Mammary epithelial cell (primary cell): ENCODE measurements at regions not wholly inside any gene's neighbourhood (a gene's known extent, or its start where the extent isn't known, plus 50 kb on each side); places are given as distances from the start of the nearest gene placed in this dataset.

Source experiments
- EZH2 ChIP-seq: IDR thresholded peaks from 2 replicates; pipeline ENCODE4 v1.6.1; 2012; ENCODE audit warnings: low read length, inconsistent platforms, borderline replicate concordance
- TF ChIP-seq, protein P1 (sequence below), 2 donors: IDR thresholded peaks in 1 of 2; conservative IDR thresholded peaks in 1 of 2; 2 replicates each; pipeline ENCODE4 v1.5.1; 2011 to 2012; ENCODE audit warnings: inconsistent platforms in 2 of 2, low read length in 2 of 2, mild to moderate bottlenecking in 2 of 2, control low read depth in 1 of 2, low read depth in 1 of 2; ENCODE audit not compliant: insufficient read depth in 1 of 2; ENCODE audit errors: extremely low read depth in 1 of 2

DNA sequence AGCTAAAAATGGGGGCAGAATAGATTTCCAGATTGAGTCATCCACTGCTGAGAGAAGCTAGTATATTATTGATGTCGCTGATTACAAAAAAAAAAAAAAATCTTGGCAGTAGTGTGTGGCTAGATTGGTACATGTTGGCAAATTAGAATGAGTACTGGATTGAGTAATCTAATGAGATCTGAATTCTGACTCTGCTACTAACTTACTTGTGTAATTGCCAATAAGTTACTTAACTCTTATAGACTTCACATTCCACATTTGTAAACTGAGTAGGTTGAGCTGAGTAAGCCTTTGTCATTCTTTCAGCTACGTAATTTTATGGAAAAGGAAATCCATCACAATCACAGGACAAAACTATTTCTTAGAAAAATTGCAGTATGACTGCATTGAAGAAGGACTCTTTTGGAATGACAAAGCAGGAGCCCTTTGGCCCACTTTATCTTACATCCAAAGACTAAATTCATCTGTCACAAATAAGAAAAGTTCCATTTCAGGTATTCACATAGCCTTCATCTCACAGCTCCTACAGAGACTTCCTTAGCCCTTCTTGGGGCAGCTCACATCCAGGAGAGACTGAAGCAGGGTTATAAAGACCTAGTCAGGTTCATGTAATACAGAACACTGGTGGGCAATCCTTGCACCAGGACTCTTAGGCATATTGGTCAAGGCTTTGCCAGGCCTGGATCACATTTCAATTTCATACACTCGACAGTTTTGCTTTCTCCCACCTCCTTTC is 197.3 kb upstream of the CPNE8 start:
- TF ChIP-seq, protein P1, sequence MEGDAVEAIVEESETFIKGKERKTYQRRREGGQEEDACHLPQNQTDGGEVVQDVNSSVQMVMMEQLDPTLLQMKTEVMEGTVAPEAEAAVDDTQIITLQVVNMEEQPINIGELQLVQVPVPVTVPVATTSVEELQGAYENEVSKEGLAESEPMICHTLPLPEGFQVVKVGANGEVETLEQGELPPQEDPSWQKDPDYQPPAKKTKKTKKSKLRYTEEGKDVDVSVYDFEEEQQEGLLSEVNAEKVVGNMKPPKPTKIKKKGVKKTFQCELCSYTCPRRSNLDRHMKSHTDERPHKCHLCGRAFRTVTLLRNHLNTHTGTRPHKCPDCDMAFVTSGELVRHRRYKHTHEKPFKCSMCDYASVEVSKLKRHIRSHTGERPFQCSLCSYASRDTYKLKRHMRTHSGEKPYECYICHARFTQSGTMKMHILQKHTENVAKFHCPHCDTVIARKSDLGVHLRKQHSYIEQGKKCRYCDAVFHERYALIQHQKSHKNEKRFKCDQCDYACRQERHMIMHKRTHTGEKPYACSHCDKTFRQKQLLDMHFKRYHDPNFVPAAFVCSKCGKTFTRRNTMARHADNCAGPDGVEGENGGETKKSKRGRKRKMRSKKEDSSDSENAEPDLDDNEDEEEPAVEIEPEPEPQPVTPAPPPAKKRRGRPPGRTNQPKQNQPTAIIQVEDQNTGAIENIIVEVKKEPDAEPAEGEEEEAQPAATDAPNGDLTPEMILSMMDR (conservative IDR thresholded peaks at IDR 0.05 in 1 of 2, IDR thresholded peaks at IDR 0.05 in 1 of 2; ENCODE audit: extremely low read depth in 1 of 2, insufficient read depth in 1 of 2, low read depth in 1 of 2, low read length in 2 of 2), result no peak
- TF ChIP-seq EZH2, result no peak
